Small intestine (tissue), 7 donors: ENCODE measurements at regions not wholly inside any gene's neighbourhood (a gene's known extent, or its start where the extent isn't known, plus 50 kb on each side); places are given as distances from the start of the nearest gene placed in this dataset.
A peak's percentile ranks its signal among the peaks of the same experiment; 100 is the strongest.

Experiments used
- DNase-seq, 2 donors: peaks; one replicate each; pipeline versions ENCODE4 v3.0.0 to v3.0.0-alpha.2; 2013
- FAIRE-seq: peaks from 2 replicates; lab custom pipeline; 2012; peaks lifted over from hg19 to GRCh38; lab: Jason Lieb, UNC
- H3K27ac ChIP-seq, 3 donors: one replicate each; pipeline ENCODE4 v1.5.1; 2013; ENCODE audit warnings: low read length in 2 of 3, mild to moderate bottlenecking in 2 of 3, control low read depth in 1 of 3, inconsistent platforms in 1 of 3, low read depth in 1 of 3, moderate library complexity in 1 of 3
- H3K27me3 ChIP-seq, 3 donors: one replicate each; pipeline ENCODE4 v1.6.1; 2013; ENCODE audit warnings: low read length in 3 of 3, inconsistent platforms in 1 of 3; ENCODE audit not compliant: control insufficient read depth in 3 of 3, insufficient read depth in 3 of 3
- H3K36me3 ChIP-seq, 3 donors: one replicate each; pipeline ENCODE4 v1.6.1; 2013; ENCODE audit warnings: low read length in 3 of 3, inconsistent platforms in 1 of 3, low read depth in 1 of 3, mild to moderate bottlenecking in 1 of 3, moderate library complexity in 1 of 3; ENCODE audit not compliant: control insufficient read depth in 3 of 3, insufficient read depth in 2 of 3
- H3K4me1 ChIP-seq, 3 donors: one replicate each; pipeline ENCODE4 v1.6.1; 2013; ENCODE audit warnings: low read length in 2 of 3, inconsistent platforms in 1 of 3, low read depth in 1 of 3, mild to moderate bottlenecking in 1 of 3, moderate library complexity in 1 of 3; ENCODE audit not compliant: control insufficient read depth in 3 of 3, insufficient read depth in 2 of 3
- H3K4me3 ChIP-seq, 3 donors: one replicate each; pipeline ENCODE4 v1.5.1; 2013; ENCODE audit warnings: low read length in 3 of 3, control low read depth in 1 of 3, inconsistent platforms in 1 of 3, low read depth in 1 of 3, mild to moderate bottlenecking in 1 of 3, moderate library complexity in 1 of 3
- H3K9me3 ChIP-seq, 2 donors: one replicate each; pipeline ENCODE4 v1.6.1; 2013; ENCODE audit warnings: low read depth in 1 of 2, low read length in 1 of 2; ENCODE audit not compliant: control insufficient read depth in 2 of 2, insufficient read depth in 1 of 2
- WGBS, 3 donors: extraction: QIAGEN DNeasy Blood & Tissue Kit; methylation state at CpG; one replicate each; pipeline ENCODE4 v1.1.7; 2013; 5-methylcytosine and 5-hydroxymethylcytosine counted together
- donor health status: healthy with polysubstance abuse.
- donor health status: control.
- donor health status: control.
- donor health status: Bipolar disorder and iron deficiency.
- donor health status: healthy.

GRCh38 chr3:82957079-82957478 lies 1195.6 kb upstream of the GBE1 start:
- H3K9me3 ChIP-seq = no peaks in the 10 kb centered on the region
- FAIRE-seq = no peak
- H3K4me1 ChIP-seq = no peaks in the 10 kb centered on the region
- no peaks in the 10 kb centered on the region for H3K27me3 ChIP-seq
- no peak overlapping the region for H3K27ac ChIP-seq
- no peaks in the 10 kb centered on the region for H3K36me3 ChIP-seq
- H3K4me3 ChIP-seq = no peak overlapping the region
- DNase-seq = no peak
- 18 to 41% (median 20%) methylated on average over 1 of the region's 1 CpG for WGBS, 3 donors

- H3K4me3 ChIP-seq = no peak overlapping the region
- 82 to 93% (median 88%) methylated on average over 1 of the region's 1 CpG for WGBS, 3 donors
- H3K27ac ChIP-seq = no peak overlapping the region
- H3K36me3 ChIP-seq = no peaks in the 10 kb centered on the region
- FAIRE-seq = no peak
- DNase-seq = no peak
- H3K27me3 ChIP-seq = no peaks in the 10 kb centered on the region
- peaks cover 0 to 2% of the 10 kb centered on the region in 2 donors for H3K9me3 ChIP-seq
- H3K4me1 ChIP-seq = no peaks in the 10 kb centered on the region
Observed at GRCh38 chr3:82954486-82954885, 1193.0 kb upstream of the GBE1 start.

GRCh38 chr3:82942041-82942440 lies 1180.6 kb upstream of the GBE1 start:
- Histone ChIP-seq H3K9me3 (peaks cover 4 to 17% of the 10 kb centered on the region in 2 donors), H3K36me3 (no peaks in the 10 kb centered on the region), H3K4me3 (no peak overlapping the region), H3K27me3 (no peaks in the 10 kb centered on the region), H3K27ac (no peak overlapping the region), H3K4me1 (no peaks in the 10 kb centered on the region)
- DNase-seq = no peak
- no peak for FAIRE-seq

- H3K27me3 ChIP-seq = no peaks in the 10 kb centered on the region
- FAIRE-seq = no peak
- H3K4me3 ChIP-seq = no peak overlapping the region
- H3K4me1 ChIP-seq = no peaks in the 10 kb centered on the region
- no peak overlapping the region for H3K27ac ChIP-seq
- no peaks in the 10 kb centered on the region for H3K36me3 ChIP-seq
- H3K9me3 ChIP-seq = peaks cover 4 to 19% of the 10 kb centered on the region in 2 donors
- no peak for DNase-seq
- 96% methylated on average over 16 of the region's 16 CpGs for WGBS, 3 donors
Observed at GRCh38 chr3:82940124-82940523, 1178.7 kb upstream of the GBE1 start.

- H3K27me3 ChIP-seq = no peaks in the 10 kb centered on the region
- FAIRE-seq (no peak), DNase-seq (no peak)
- H3K36me3 ChIP-seq = no peaks in the 10 kb centered on the region
- 78 to 87% (median 87%) methylated on average over 8 to 12 of the region's 12 CpGs for WGBS, 3 donors
- no peak overlapping the region for H3K4me3 ChIP-seq
- H3K4me1 ChIP-seq = no peaks in the 10 kb centered on the region
- no peak overlapping the region for H3K27ac ChIP-seq
- peaks cover 4 to 19% of the 10 kb centered on the region in 2 donors for H3K9me3 ChIP-seq
Observed at GRCh38 chr3:82939491-82940097, 1178.1 kb upstream of the GBE1 start.

- DNase-seq = no peak
- no peak for FAIRE-seq
- no peaks in the 10 kb centered on the region for H3K36me3 ChIP-seq
- H3K4me3 ChIP-seq = no peak overlapping the region
- peaks cover 4 to 19% of the 10 kb centered on the region in 2 donors for H3K9me3 ChIP-seq
- WGBS, 3 donors = 91 to 94% (median 93%) methylated on average over 19 of the region's 19 CpGs
- H3K27me3 ChIP-seq = no peaks in the 10 kb centered on the region
- H3K27ac ChIP-seq = no peak overlapping the region
- no peaks in the 10 kb centered on the region for H3K4me1 ChIP-seq
Observed at GRCh38 chr3:82938821-82939328, 1177.4 kb upstream of the GBE1 start.

- WGBS, 3 donors = 47 to 73% (median 57%) methylated on average over 5 of the region's 5 CpGs
- Histone ChIP-seq H3K27ac (no peak overlapping the region), H3K27me3 (no peaks in the 10 kb centered on the region), H3K36me3 (no peaks in the 10 kb centered on the region), H3K9me3 (no peaks in the 10 kb centered on the region), H3K4me1 (no peaks in the 10 kb centered on the region), H3K4me3 (no peak overlapping the region)
- DNase-seq (no peak), FAIRE-seq (peak; percentile 19)
Observed at GRCh38 chr3:82927309-82928253, 1166.1 kb upstream of the GBE1 start.

GRCh38 chr3:82891028-82891427 lies 1129.6 kb upstream of the GBE1 start:
- FAIRE-seq = no peak
- no peak overlapping the region for H3K4me3 ChIP-seq
- no peaks in the 10 kb centered on the region for H3K27me3 ChIP-seq
- H3K4me1 ChIP-seq = no peaks in the 10 kb centered on the region
- no peaks in the 10 kb centered on the region for H3K36me3 ChIP-seq
- WGBS, 3 donors = 66 to 73% (median 73%) methylated on average over 3 of the region's 3 CpGs
- DNase-seq = no peak
- peaks cover 0 to 2% of the 10 kb centered on the region in 2 donors for H3K9me3 ChIP-seq
- no peak overlapping the region for H3K27ac ChIP-seq
